H9 (cell line): ENCODE measurements at regions not wholly inside any gene's neighbourhood (a gene's known extent, or its start where the extent isn't known, plus 50 kb on each side); places are given as distances from the start of the nearest gene placed in this dataset.
"Not testable (repeated sequence)": the region's sequence is repeated elsewhere in the genome, so short reads cannot be mapped to it uniquely, and the experiment has no call there.

Source experiments
- DNase-seq: peaks from one replicate; pipeline ENCODE4 v3.0.0-alpha.2; 2017
- H2AFZ ChIP-seq: one replicate; pipeline ENCODE4 v1.6.1; 2013; ENCODE audit warnings: mild to moderate bottlenecking, low read length, control low read depth, moderate library complexity
- H2AK5ac ChIP-seq: 2 replicates; pipeline ENCODE4 v1.6.1; 2013; ENCODE audit warnings: low read length, control low read depth, mixed read lengths; ENCODE audit not compliant: insufficient read length
- H2BK120ac ChIP-seq: one replicate; pipeline ENCODE4 v1.6.1; 2013; ENCODE audit warnings: low read depth, mild to moderate bottlenecking, low read length, control low read depth, inconsistent platforms; ENCODE audit not compliant: poor library complexity, severe bottlenecking
- H2BK12ac ChIP-seq: 2 replicates; pipeline ENCODE4 v1.6.1; 2013; ENCODE audit warnings: low read length, control low read depth, mixed read lengths, low read depth; ENCODE audit not compliant: insufficient read length
- H2BK15ac ChIP-seq: 2 replicates; pipeline ENCODE4 v1.6.1; 2013; ENCODE audit warnings: low read depth, low read length, control low read depth
- H2BK20ac ChIP-seq: one replicate; pipeline ENCODE4 v1.6.1; 2013; ENCODE audit warnings: low read depth, mild to moderate bottlenecking, low read length, control low read depth, inconsistent platforms; ENCODE audit not compliant: poor library complexity, severe bottlenecking
- H2BK5ac ChIP-seq: 2 replicates; pipeline ENCODE4 v1.6.1; 2013; ENCODE audit warnings: low read length, control low read depth, mixed read lengths; ENCODE audit not compliant: insufficient read length
- H3K14ac ChIP-seq: 2 replicates; pipeline ENCODE4 v1.6.1; 2013; ENCODE audit warnings: low read length, control low read depth; ENCODE audit not compliant: insufficient read depth
- H3K18ac ChIP-seq: 2 replicates; pipeline ENCODE4 v1.6.1; 2013; ENCODE audit warnings: low read depth, mild to moderate bottlenecking, mixed read lengths, low read length, control low read depth; ENCODE audit not compliant: insufficient read length
- H3K23ac ChIP-seq: 2 replicates; pipeline ENCODE4 v1.6.1; 2013; ENCODE audit warnings: low read length, control low read depth, mixed read lengths, low read depth; ENCODE audit not compliant: insufficient read length
- H3K23me2 ChIP-seq: 2 replicates; pipeline ENCODE4 v1.6.1; 2013; ENCODE audit warnings: low read depth, mild to moderate bottlenecking, mixed read lengths, low read length, control low read depth; ENCODE audit not compliant: insufficient read length, poor library complexity, severe bottlenecking
- H3K27ac ChIP-seq: 2 replicates; pipeline ENCODE4 v1.5.1; 2013; ENCODE audit warnings: low read length, control low read depth, mixed read lengths, low read depth; ENCODE audit not compliant: insufficient read length
- H3K27me3 ChIP-seq: 2 replicates; pipeline ENCODE4 v1.6.1; 2013; ENCODE audit warnings: low read length, control low read depth, inconsistent platforms; ENCODE audit not compliant: insufficient read depth
- H3K4ac ChIP-seq: 2 replicates; pipeline ENCODE4 v1.6.1; 2013; ENCODE audit warnings: low read depth, mild to moderate bottlenecking, control low read depth, inconsistent platforms, low read length, moderate library complexity
- H3K4me1 ChIP-seq: 2 replicates; pipeline ENCODE4 v1.6.1; 2013; ENCODE audit warnings: low read length, control low read depth, inconsistent platforms; ENCODE audit not compliant: insufficient read depth
- H3K4me2 ChIP-seq: 2 replicates; pipeline ENCODE4 v1.6.1; 2013; ENCODE audit warnings: low read length, control low read depth, mixed read lengths; ENCODE audit not compliant: insufficient read length, insufficient read depth
- H3K56ac ChIP-seq: 2 replicates; pipeline ENCODE4 v1.6.1; 2013; ENCODE audit warnings: low read depth, mild to moderate bottlenecking, mixed read lengths, low read length, control low read depth; ENCODE audit not compliant: insufficient read length
- H3K79me1 ChIP-seq: 2 replicates; pipeline ENCODE4 v1.6.1; 2013; ENCODE audit warnings: low read depth, mild to moderate bottlenecking, moderate library complexity, low read length, control low read depth, inconsistent platforms; ENCODE audit not compliant: insufficient read depth, poor library complexity, severe bottlenecking
- H3K79me2 ChIP-seq: 2 replicates; pipeline ENCODE4 v1.6.1; 2013; ENCODE audit warnings: low read length, control low read depth, inconsistent platforms; ENCODE audit not compliant: insufficient read depth
- H3K9ac ChIP-seq: 2 replicates; pipeline ENCODE4 v1.6.1; 2013; ENCODE audit warnings: low read length, control low read depth, mixed read lengths; ENCODE audit not compliant: insufficient read length; ENCODE audit errors: extremely low read depth
- H3K9me3 ChIP-seq: one replicate; pipeline ENCODE4 v1.6.1; 2013; ENCODE audit warnings: low read depth, low read length, inconsistent platforms; ENCODE audit not compliant: control insufficient read depth
- H3T11ph ChIP-seq: one replicate; pipeline ENCODE4 v1.6.1; 2013; ENCODE audit warnings: mild to moderate bottlenecking, low read length, control low read depth, inconsistent platforms
- H4K20me1 ChIP-seq: one replicate; pipeline ENCODE4 v1.6.1; 2013; ENCODE audit not compliant: control insufficient read depth, insufficient read length, insufficient read depth
- H4K5ac ChIP-seq: 2 replicates; pipeline ENCODE4 v1.6.1; 2013; ENCODE audit warnings: low read depth, mild to moderate bottlenecking, mixed read lengths, low read length, control low read depth; ENCODE audit not compliant: insufficient read length
- H4K8ac ChIP-seq: replicated peaks from 2 replicates; pipeline ENCODE4 v1.6.1; 2013; ENCODE audit warnings: low read length, control low read depth, mixed read lengths, low read depth; ENCODE audit not compliant: insufficient read length
- H4K91ac ChIP-seq: 2 replicates; pipeline ENCODE4 v1.6.1; 2013; ENCODE audit warnings: low read depth, mild to moderate bottlenecking, moderate library complexity, mixed read lengths, low read length, control low read depth; ENCODE audit not compliant: insufficient read length
- H3K27ac Mint-ChIP-seq, 3 experiments: 2 replicates in 2 of 3; 3 replicates in 1 of 3; pipeline ENCODE4 v1.8.0; 2020 to 2021; ENCODE audit warnings: mixed read lengths in 3 of 3, mild to moderate bottlenecking in 1 of 3, moderate library complexity in 1 of 3
- H3K27me3 Mint-ChIP-seq: 2 replicates; pipeline ENCODE4 v1.8.0; 2021; ENCODE audit warnings: low read depth, mild to moderate bottlenecking, moderate library complexity, mixed read lengths
- H3K36me3 Mint-ChIP-seq, 3 experiments: 2 replicates in 2 of 3; 3 replicates in 1 of 3; pipeline ENCODE4 v1.8.0; 2020 to 2021; ENCODE audit warnings: low read depth in 3 of 3, mixed read lengths in 3 of 3; ENCODE audit not compliant: insufficient read depth in 1 of 3
- H3K4me1 Mint-ChIP-seq, 2 experiments: 2 replicates each; pipeline ENCODE4 v1.8.0; 2020; ENCODE audit warnings: mixed read lengths in 2 of 2
- H3K4me3 Mint-ChIP-seq, 2 experiments: 2 replicates in 1 of 2; 3 replicates in 1 of 2; pipeline ENCODE4 v1.8.0; 2020 to 2021; ENCODE audit warnings: mild to moderate bottlenecking in 2 of 2, mixed read lengths in 2 of 2, moderate library complexity in 1 of 2
- H3K9me3 Mint-ChIP-seq, 2 experiments: 2 replicates in 1 of 2; 3 replicates in 1 of 2; pipeline ENCODE4 v1.8.0; 2020; ENCODE audit warnings: mild to moderate bottlenecking in 2 of 2, mixed read lengths in 2 of 2, moderate library complexity in 1 of 2
- WGBS: extraction: QIAGEN DNeasy Blood & Tissue Kit; methylation state at CpG from one replicate; pipeline ENCODE4 v1.1.7; 2013; ENCODE audit warnings: missing lambda C conversion rate, low lambda C conversion rate, mixed read lengths; ENCODE audit not compliant: insufficient read length; ENCODE audit errors: extremely low coverage; 5-methylcytosine and 5-hydroxymethylcytosine counted together

- not testable (repeated sequence) for H2BK20ac ChIP-seq, H3K23ac ChIP-seq, H3K27me3 ChIP-seq, H3K4me1 Mint-ChIP-seq, H3K9ac ChIP-seq, H3T11ph ChIP-seq, H3K23me2 ChIP-seq, H3K79me2 ChIP-seq, H3K56ac ChIP-seq, H3K4me1 ChIP-seq, H3K79me1 ChIP-seq, H2AFZ ChIP-seq, H3K36me3 Mint-ChIP-seq, H2BK15ac ChIP-seq, H4K5ac ChIP-seq, H3K27ac Mint-ChIP-seq, H3K27ac ChIP-seq, H2BK12ac ChIP-seq, H4K8ac ChIP-seq, H3K18ac ChIP-seq, DNase-seq, H2AK5ac ChIP-seq, H3K14ac ChIP-seq, H3K4me3 Mint-ChIP-seq, H3K4ac ChIP-seq, H2BK5ac ChIP-seq, H4K91ac ChIP-seq, H3K4me2 ChIP-seq, H3K27me3 Mint-ChIP-seq, H4K20me1 ChIP-seq, H2BK120ac ChIP-seq
- no CpG with 5 or more reads among the region's 3 CpGs for WGBS
- peaks cover 42 to 48% of the 10 kb centered on the region in 2 experiments for H3K9me3 Mint-ChIP-seq
- H3K9me3 ChIP-seq, result peaks cover 13% of the 10 kb centered on the region
These were observed 247.3 kb downstream of the CWH43 start for GRCh38 chr4:49233346-49233745.

GRCh38 chr4:49233749-49234148, 247.7 kb downstream of the CWH43 start:
- not testable (repeated sequence) for H3K56ac ChIP-seq, H4K5ac ChIP-seq, DNase-seq, H2AFZ ChIP-seq, H2BK120ac ChIP-seq, H3K4me1 Mint-ChIP-seq, H3K27ac ChIP-seq, H3K4ac ChIP-seq, H3K23me2 ChIP-seq, H2BK5ac ChIP-seq, H3K4me1 ChIP-seq, H4K8ac ChIP-seq, H3K27ac Mint-ChIP-seq, H3K14ac ChIP-seq, H4K20me1 ChIP-seq, H3K9ac ChIP-seq, H2BK15ac ChIP-seq, H3K27me3 ChIP-seq, H3K27me3 Mint-ChIP-seq, H3K79me2 ChIP-seq, H3K79me1 ChIP-seq, H3K4me2 ChIP-seq, H3K4me3 Mint-ChIP-seq, H2BK20ac ChIP-seq, H2AK5ac ChIP-seq, H3K23ac ChIP-seq, H3K36me3 Mint-ChIP-seq, H4K91ac ChIP-seq, H2BK12ac ChIP-seq, H3K18ac ChIP-seq, H3T11ph ChIP-seq
- H3K9me3 ChIP-seq, result peaks cover 13% of the 10 kb centered on the region
- WGBS, result no CpG with 5 or more reads among the region's 1 CpG
- H3K9me3 Mint-ChIP-seq, result peaks cover 40 to 47% of the 10 kb centered on the region in 2 experiments
